Memory B cell (primary cell): ENCODE measurements at regions not wholly inside any gene's neighbourhood (a gene's known extent, or its start where the extent isn't known, plus 50 kb on each side); places are given as distances from the start of the nearest gene placed in this dataset.
"Not testable (repeated sequence)": the region's sequence is repeated elsewhere in the genome, so short reads cannot be mapped to it uniquely, and the experiment has no call there.

Experiments
- ATAC-seq: fragments of 150-1000 bp; cut with Tn5 transposase; 2 replicates; pipeline ENCODE4 v1.10.0; 2021; ENCODE audit warnings: low read depth, mild to moderate bottlenecking, moderate library complexity
- DNase-seq, 2 donors: peaks; one replicate each; pipeline ENCODE4 v3.0.0; 2022; ENCODE audit warnings: low spot score in 2 of 2
- H3K27ac Mint-ChIP-seq: one replicate; pipeline ENCODE4 v1.8.0; 2022; ENCODE audit warnings: mild to moderate bottlenecking, moderate library complexity, mixed read lengths
- H3K27me3 Mint-ChIP-seq: one replicate; pipeline ENCODE4 v1.8.0; 2022; ENCODE audit warnings: mixed read lengths
- H3K36me3 Mint-ChIP-seq: one replicate; pipeline ENCODE4 v1.8.0; 2022; ENCODE audit warnings: mild to moderate bottlenecking, mixed read lengths
- H3K4me1 Mint-ChIP-seq: one replicate; pipeline ENCODE4 v1.8.0; 2022; ENCODE audit warnings: mixed read lengths
- H3K4me3 Mint-ChIP-seq: one replicate; pipeline ENCODE4 v1.8.0; 2022; ENCODE audit warnings: mild to moderate bottlenecking, moderate library complexity, mixed read lengths
- H3K9me3 Mint-ChIP-seq: one replicate; pipeline ENCODE4 v1.8.0; 2022; ENCODE audit warnings: mixed read lengths

DNA sequence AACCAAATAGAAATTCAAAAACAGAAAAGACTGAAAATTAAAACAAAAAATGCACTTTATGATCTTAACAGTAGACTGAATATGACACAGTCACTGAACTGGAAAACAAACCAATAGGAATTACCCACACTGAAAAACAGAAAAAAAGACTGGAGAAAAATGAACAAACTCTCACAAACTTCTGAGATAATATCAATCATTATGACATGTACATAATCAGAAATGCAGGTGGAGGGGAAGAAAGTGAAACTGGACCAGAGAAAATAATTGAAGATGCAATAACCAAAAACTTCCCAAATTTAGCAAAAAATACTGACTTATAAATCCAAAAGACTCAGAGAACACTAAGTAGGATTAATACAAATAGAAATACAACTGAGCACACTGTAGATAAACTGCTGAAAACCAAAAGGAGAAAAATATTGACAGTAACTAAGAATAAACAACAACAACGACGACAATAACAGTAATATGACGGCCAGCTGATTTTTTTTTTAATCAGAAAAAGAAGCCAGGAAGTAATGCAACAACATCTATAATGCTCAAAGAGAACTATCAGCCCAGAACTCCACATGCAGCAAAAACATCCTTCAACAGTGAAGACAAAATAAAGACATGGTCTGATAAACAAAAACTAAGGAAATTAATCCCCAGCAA lies 108.1 kb downstream of the ZFAND4 start:
- no peak for ATAC-seq
- no peak for DNase-seq
- Mint-ChIP-seq H3K4me1 (peaks cover 34% of the 10 kb centered on the region), H3K4me3 (no peak overlapping the region), H3K27me3 (no peaks in the 10 kb centered on the region), H3K9me3 (no peaks in the 10 kb centered on the region), H3K36me3 (peaks cover 20% of the 10 kb centered on the region), H3K27ac (no peak overlapping the region)

DNA sequence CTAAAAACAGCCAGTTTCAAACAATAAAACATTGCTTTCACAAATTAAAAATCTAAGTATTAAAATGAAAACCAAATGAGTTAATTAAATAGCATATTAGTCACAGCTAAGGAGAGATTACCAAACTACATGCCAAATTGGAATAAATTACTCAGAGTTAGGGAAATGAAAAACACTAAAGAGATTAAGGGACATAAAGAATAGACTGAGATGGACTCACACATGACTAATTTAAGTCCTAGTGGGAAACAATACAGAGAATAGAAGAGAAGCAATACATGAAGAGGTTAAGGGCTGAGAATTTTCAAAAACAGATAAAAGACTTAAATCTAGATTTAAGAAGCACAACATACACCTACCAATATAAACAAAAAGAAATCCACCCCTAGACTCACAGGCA lies 110.6 kb downstream of the ZFAND4 start:
- ATAC-seq = no peak
- Mint-ChIP-seq H3K4me1 (peaks cover 40% of the 10 kb centered on the region), H3K9me3 (no peaks in the 10 kb centered on the region), H3K36me3 (peaks cover 11% of the 10 kb centered on the region), H3K27me3 (no peaks in the 10 kb centered on the region), H3K4me3 (no peak overlapping the region), H3K27ac (peak overlapping the region; percentile 22)
- DNase-seq = no peak

DNA sequence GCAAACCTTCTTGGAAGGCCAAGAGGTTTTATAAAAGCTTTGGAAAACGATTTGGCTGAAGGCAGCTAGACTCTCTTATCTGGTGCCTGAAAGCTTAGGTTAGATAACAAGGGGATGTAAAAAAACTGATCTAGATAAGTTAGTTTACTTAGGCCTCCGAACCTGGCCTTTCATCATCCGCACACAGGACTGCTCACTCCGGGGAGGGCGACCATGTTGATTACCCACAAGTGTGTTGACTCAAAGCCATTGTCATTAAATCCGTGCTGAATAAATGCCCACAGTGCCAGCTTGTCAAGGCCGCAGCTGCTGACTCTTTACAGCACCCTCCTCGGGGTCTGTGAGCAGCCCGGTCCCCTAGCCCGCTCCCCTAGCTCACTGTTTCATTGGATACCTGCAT lies 112.3 kb downstream of the ZFAND4 start:
- DNase-seq (no peak), ATAC-seq (no peak)
- Mint-ChIP-seq H3K4me3 (no peak overlapping the region), H3K9me3 (no peaks in the 10 kb centered on the region), H3K27ac (peak overlapping the region; percentile 4), H3K36me3 (peaks cover 11% of the 10 kb centered on the region), H3K4me1 (peaks cover 39% of the 10 kb centered on the region), H3K27me3 (no peaks in the 10 kb centered on the region)

DNA sequence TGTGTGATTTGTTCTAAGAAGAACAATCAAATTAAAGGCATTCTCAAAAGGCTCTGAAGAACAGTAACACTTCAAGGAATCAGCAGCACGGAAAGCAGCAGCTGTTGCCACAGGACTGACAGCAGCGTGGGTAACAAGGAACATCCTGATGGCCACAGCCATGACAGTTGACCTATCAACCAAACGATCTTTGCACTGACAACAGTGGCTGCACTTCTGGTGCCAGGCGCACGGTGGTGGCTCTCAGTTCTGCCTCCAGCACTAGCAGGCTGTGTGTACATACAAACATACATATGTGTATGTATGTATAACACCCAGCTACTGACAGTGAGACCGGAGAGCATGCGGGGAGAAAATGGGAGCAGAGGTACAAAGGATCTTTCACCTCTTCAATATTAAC lies 114.1 kb downstream of the ZFAND4 start:
- no peak for DNase-seq
- no peaks in the 10 kb centered on the region for H3K9me3 Mint-ChIP-seq
- ATAC-seq = no peak
- H3K36me3 Mint-ChIP-seq = peaks cover 8% of the 10 kb centered on the region
- H3K27ac Mint-ChIP-seq = peak overlapping the region; percentile 51
- H3K4me1 Mint-ChIP-seq = peaks cover 36% of the 10 kb centered on the region
- H3K27me3 Mint-ChIP-seq = no peaks in the 10 kb centered on the region
- no peak overlapping the region for H3K4me3 Mint-ChIP-seq

DNA sequence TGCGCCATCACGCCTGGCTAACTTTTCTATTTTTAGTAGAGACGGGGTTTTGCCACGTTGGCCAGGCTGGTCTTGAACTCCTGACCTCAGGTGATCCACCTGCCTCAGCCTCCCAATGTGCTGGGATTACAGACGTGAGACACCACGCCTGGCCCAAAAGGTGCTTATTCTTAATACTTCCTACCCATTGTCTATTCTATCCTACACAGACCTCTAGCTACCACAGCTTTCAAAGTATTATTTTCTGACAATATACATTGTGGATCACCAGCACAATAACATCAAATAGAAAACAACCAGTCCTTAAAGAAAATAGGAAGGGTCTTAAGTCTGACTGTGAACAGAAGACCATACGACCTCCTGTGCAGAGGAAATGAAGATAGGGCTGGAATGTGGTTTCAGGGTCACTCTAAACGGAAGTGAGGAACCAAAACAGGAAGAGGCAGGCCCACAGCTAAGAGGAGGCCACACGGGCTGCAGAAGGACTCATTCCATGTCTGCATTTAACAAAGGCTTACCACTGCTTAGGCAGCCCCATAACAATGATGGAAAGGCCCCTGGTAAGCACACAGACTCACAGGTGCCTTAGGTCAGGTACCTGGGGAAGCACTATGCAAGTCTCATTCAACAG lies 115.2 kb downstream of the ZFAND4 start:
- DNase-seq (peak in 1 of 2 donors; percentile 3), ATAC-seq (peak; percentile 82)
- H3K9me3 Mint-ChIP-seq = no peaks in the 10 kb centered on the region
- no peaks in the 10 kb centered on the region for H3K27me3 Mint-ChIP-seq
- H3K27ac Mint-ChIP-seq = peak overlapping the region; percentile 71
- H3K4me1 Mint-ChIP-seq = peaks cover 39% of the 10 kb centered on the region
- peaks cover 8% of the 10 kb centered on the region for H3K36me3 Mint-ChIP-seq
- H3K4me3 Mint-ChIP-seq = peak overlapping the region; percentile 49

DNA sequence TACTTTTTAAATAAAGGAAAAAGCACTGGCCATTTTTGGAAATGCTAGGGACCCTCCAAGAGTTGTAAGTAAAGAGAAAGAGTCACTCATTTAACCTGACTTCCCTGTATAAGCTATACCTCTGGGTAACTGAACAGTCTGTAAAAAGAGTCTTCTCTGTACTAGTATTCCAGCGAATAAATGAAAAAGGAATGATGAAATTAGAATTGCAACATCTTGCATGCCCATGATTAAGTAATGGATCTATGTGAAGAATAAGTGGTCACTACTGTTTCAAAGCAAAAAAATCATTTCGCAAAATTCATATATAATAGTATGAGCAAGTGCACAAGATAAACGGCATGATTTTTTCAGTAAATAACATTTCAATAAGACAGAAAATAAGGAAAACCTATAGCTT lies 116.8 kb downstream of the ZFAND4 start:
- Mint-ChIP-seq H3K4me3 (no peak overlapping the region), H3K4me1 (peaks cover 34% of the 10 kb centered on the region), H3K9me3 (no peaks in the 10 kb centered on the region), H3K36me3 (peaks cover 11% of the 10 kb centered on the region), H3K27me3 (no peaks in the 10 kb centered on the region), H3K27ac (no peak overlapping the region)
- ATAC-seq = no peak
- DNase-seq = no peak

DNA sequence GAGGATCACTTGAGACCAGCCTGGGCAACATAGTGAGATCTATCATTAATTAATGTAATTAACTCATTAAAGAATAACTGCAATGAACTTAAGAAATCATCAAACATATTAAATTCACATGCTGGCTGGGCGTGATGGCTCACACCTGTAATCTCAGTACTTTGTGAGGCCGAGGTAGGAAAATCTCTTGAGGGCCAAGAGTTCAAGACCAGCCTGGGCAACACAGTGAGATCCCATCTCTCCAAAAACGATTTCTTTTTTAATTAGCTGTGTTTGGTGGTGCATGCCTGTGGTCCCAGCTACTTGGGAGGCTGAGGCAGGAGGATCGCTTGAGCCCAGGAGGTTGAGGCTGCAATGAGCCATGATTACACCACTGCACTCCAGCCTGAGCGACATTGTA lies 117.2 kb downstream of the ZFAND4 start:
- not testable (repeated sequence) for DNase-seq, H3K4me3 Mint-ChIP-seq, H3K9me3 Mint-ChIP-seq, ATAC-seq, H3K27me3 Mint-ChIP-seq, H3K27ac Mint-ChIP-seq
- Mint-ChIP-seq H3K36me3 (peaks cover 13% of the 10 kb centered on the region), H3K4me1 (peaks cover 33% of the 10 kb centered on the region)

DNA sequence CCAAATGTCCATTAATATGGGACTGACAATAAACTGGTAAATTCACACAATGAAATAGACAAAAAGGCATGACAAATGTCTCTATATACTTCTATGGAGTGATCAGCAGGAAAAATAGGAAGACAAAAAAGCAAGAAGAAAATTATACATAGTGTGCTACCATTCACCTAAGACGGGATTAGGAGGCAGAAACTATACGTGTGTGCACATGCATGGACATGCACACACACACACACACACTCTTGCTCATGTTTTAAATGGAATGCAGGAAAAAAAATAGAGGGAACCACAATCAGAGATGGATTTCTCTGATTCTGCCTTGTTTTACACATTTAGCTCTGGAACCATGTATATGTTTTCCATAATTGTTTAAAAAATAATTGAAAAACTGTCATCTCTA lies 119.0 kb downstream of the ZFAND4 start:
- Mint-ChIP-seq H3K27me3 (no peaks in the 10 kb centered on the region), H3K27ac (peak overlapping the region; percentile 28), H3K36me3 (peaks cover 15% of the 10 kb centered on the region), H3K4me1 (peaks cover 30% of the 10 kb centered on the region), H3K4me3 (no peak overlapping the region), H3K9me3 (no peaks in the 10 kb centered on the region)
- no peak for DNase-seq
- ATAC-seq = no peak

DNA sequence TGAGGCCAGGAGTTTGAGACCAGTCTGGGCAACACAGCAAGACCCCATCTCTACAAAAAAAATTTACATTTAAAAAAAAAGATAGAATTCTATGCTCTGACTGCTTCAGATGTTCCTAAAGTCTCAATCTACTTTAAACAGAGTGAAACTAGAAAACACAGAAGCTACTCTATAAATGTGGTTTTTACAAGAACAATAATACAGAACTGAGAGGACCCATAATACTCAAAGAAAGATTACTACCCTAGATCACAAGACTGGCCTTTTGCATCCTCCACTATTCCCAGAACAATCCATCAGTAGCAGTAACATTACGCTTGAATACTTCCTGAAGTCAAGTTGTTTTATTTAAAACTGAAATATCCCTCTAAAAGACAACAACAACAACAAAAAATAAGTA lies 119.4 kb downstream of the ZFAND4 start:
- Mint-ChIP-seq H3K4me1 (peaks cover 26% of the 10 kb centered on the region), H3K36me3 (peaks cover 19% of the 10 kb centered on the region), H3K4me3 (no peak overlapping the region), H3K27me3 (no peaks in the 10 kb centered on the region), H3K27ac (peak overlapping the region; percentile 28), H3K9me3 (no peaks in the 10 kb centered on the region)
- ATAC-seq = no peak
- DNase-seq = no peak

DNA sequence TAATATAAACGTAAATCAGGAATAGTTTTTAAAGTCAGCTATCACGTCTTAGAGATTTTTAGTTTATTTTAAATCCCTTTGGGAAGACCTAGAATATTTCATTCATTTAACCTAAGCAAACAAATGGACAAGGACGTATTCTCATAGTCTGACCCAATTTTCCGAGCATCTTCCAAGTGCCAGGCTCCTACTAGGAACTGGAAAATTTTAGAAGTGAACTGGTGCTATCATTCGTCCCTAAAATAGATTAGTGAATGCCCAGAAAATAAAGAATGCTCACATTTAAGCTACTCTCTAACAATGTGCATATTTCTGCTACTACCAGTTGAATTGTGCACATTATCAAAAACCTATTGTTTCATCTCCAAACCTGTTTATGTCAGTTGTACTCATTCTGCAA lies 120.1 kb downstream of the ZFAND4 start:
- DNase-seq (no peak), ATAC-seq (no peak)
- Mint-ChIP-seq H3K4me1 (peaks cover 22% of the 10 kb centered on the region), H3K27ac (no peak overlapping the region), H3K27me3 (no peaks in the 10 kb centered on the region), H3K36me3 (peaks cover 21% of the 10 kb centered on the region), H3K4me3 (no peak overlapping the region), H3K9me3 (no peaks in the 10 kb centered on the region)

DNA sequence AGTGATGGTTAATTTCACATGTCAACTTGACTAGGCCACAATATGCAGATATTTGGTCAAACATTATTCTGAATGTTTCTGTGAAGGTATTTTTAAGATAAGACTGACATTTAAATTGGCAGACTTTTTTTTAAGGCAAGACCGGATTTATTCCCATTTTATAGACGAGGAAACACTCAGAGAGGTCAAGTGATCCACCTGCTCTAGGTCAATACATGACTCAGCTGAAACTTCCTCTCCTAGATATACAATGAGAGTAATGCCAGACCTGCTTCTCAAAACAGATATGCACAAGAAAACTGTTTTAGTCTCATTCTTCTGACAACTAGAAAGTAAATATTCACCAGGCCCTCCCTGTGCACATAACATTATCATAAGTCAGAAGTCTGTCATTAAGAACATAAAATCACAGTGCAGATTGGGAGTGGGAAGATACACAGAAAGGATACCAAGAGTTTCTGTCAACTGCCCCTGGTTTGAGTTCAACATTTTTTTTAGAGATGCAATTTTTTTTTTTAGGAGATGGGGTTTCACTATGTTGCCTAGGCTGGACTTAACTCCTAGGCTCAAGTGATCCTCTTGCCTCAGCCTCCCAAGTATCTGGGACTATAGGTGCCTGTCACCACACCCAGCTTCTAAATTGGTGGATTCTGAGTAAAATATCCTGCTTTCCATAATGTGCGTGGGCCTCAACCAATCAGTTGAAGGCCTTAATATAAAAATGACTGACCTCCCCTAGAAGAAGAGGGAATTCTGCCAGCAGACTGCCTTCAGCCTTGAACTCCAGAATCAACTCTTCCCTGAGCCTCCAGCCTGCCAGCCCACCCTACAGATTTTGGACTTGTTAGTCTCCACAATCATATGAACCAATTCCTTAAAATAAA lies 121.4 kb downstream of the ZFAND4 start:
- Mint-ChIP-seq H3K27me3 (no peaks in the 10 kb centered on the region), H3K27ac (peak overlapping the region; percentile 29), H3K9me3 (no peaks in the 10 kb centered on the region), H3K4me3 (no peak overlapping the region), H3K4me1 (peaks cover 16% of the 10 kb centered on the region), H3K36me3 (peaks cover 21% of the 10 kb centered on the region)
- ATAC-seq (no peak), DNase-seq (no peak)

DNA sequence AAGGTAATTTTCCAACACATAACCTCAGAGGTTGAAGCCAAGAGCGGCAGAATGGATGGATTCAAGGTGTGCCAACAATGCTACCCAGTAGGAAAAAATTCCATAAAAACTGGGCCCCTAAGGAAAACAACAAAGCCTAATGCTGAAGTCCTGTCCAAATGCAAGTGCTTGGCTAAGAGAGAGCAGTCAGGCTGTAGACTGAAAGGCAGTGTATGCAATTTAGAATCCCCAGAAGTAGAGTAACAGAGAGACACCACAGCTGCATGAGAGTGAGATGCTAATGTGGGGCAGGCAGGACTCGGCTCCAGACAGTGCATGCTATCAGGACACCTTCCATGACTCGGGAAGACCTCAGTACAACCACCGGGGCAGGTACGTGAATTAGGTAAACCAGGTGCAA lies 124.5 kb downstream of the ZFAND4 start:
- Mint-ChIP-seq H3K27me3 (no peaks in the 10 kb centered on the region), H3K36me3 (peaks cover 25% of the 10 kb centered on the region), H3K27ac (no peak overlapping the region), H3K9me3 (no peaks in the 10 kb centered on the region), H3K4me1 (peaks cover 15% of the 10 kb centered on the region), H3K4me3 (no peak overlapping the region)
- DNase-seq (no peak), ATAC-seq (no peak)

DNA sequence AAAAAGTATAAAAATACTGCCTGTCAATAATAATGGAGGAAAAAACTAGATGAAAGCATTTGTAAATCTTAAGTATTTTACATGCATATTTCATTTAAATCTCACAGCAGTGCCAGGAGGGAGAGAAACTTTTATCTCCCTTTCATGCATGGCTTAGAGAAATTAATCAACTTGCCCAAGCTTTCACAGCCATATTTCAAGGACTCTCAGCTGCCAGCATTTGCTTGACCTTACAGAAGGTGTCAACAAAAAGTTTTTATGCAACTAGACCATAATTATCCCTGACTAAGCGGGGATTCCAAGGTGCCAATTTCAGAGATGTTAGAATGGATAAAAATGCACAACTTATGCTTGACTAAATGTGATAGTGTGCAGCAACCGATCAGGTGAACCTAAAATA lies 125.4 kb downstream of the ZFAND4 start:
- Mint-ChIP-seq H3K9me3 (no peaks in the 10 kb centered on the region), H3K36me3 (peaks cover 28% of the 10 kb centered on the region), H3K4me3 (no peak overlapping the region), H3K27ac (no peak overlapping the region), H3K27me3 (no peaks in the 10 kb centered on the region), H3K4me1 (peaks cover 18% of the 10 kb centered on the region)
- no peak for ATAC-seq
- no peak for DNase-seq

DNA sequence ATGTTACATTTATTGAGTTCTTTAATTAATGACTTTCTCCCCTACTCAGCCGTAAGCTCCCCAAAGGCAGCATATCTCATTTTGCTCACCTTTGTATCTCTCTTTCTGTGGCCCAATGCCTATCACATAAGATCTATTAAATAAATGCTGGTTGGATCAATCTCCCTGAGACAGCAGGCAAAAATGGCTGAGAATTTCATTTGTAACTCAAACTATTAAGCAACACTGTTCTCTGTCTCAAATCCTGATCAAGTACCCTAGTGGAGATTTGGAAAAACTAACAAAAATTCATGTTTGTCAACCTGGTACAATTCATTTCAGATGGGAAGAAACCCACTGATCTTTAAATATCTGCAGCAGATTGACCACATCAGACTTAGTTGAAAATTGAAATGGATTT lies 127.4 kb downstream of the ZFAND4 start:
- Mint-ChIP-seq H3K9me3 (no peaks in the 10 kb centered on the region), H3K4me1 (peaks cover 13% of the 10 kb centered on the region), H3K27me3 (no peaks in the 10 kb centered on the region), H3K27ac (no peak overlapping the region), H3K36me3 (peaks cover 23% of the 10 kb centered on the region), H3K4me3 (no peak overlapping the region)
- DNase-seq (no peak), ATAC-seq (no peak)
